ENCODE measurements at regions not wholly inside any gene's neighbourhood (a gene's known extent, or its start where the extent isn't known, plus 50 kb on each side); places are given as distances from the start of the nearest gene placed in this dataset.

GRCh38 chr11:27210531-27210930 lies 152.5 kb downstream of the CCDC34 start:
- DNase-seq = no peak

GRCh38 chr11:27209562-27210005 lies 153.4 kb downstream of the CCDC34 start:
- H3K4me1 ChIP-seq (ENCODE audit: control insufficient read depth, insufficient read depth, low read length, poor library complexity, severe bottlenecking) = no peaks in the 10 kb centered on the region
- H3K27me3 ChIP-seq (ENCODE audit: control insufficient read depth, insufficient read depth, low read length) = no peaks in the 10 kb centered on the region
- H3K27ac Mint-ChIP-seq = no peak overlapping the region
- ATAC-seq (ENCODE audit: low read depth in 2 of 2) (no peak), DNase-seq (no peak)
- H3K27ac ChIP-seq (ENCODE audit: insufficient read depth, low read length, poor library complexity, severe bottlenecking) = no peak overlapping the region
- no peaks in the 10 kb centered on the region for H3K36me3 Mint-ChIP-seq
- no peaks in the 10 kb centered on the region for H3K27me3 Mint-ChIP-seq
- peaks cover 0 to 5% (median 0%) of the 10 kb centered on the region in 7 donors for H3K9me3 Mint-ChIP-seq
- no peaks in the 10 kb centered on the region for H3K4me1 Mint-ChIP-seq
- H3K4me3 Mint-ChIP-seq = no peak overlapping the region
- no peaks in the 10 kb centered on the region for H3K9me3 ChIP-seq (ENCODE audit: control insufficient read depth in 2 of 2, low read length in 2 of 2)
- no peak overlapping the region for H3K4me3 ChIP-seq (ENCODE audit: low read depth, low read length)
- H3K36me3 ChIP-seq (ENCODE audit: control insufficient read depth, insufficient read depth, low read length) = no peaks in the 10 kb centered on the region

More at GRCh38 chr11:27210531-27210930, 152.5 kb downstream of the CCDC34 start:
- Histone ChIP-seq H3K36me3 (ENCODE audit: control insufficient read depth, insufficient read depth, low read length) (no peaks in the 10 kb centered on the region), H3K27ac (ENCODE audit: insufficient read depth, low read length, poor library complexity, severe bottlenecking) (no peak overlapping the region), H3K4me3 (ENCODE audit: low read depth, low read length) (no peak overlapping the region), H3K27me3 (ENCODE audit: control insufficient read depth, insufficient read depth, low read length) (no peaks in the 10 kb centered on the region), H3K9me3 (ENCODE audit: control insufficient read depth in 2 of 2, low read length in 2 of 2) (no peaks in the 10 kb centered on the region), H3K4me1 (ENCODE audit: control insufficient read depth, insufficient read depth, low read length, poor library complexity, severe bottlenecking) (no peaks in the 10 kb centered on the region)
- H3K9me3 Mint-ChIP-seq = peaks cover 0 to 5% (median 0%) of the 10 kb centered on the region in 7 donors
- H3K36me3 Mint-ChIP-seq = no peaks in the 10 kb centered on the region
- no peaks in the 10 kb centered on the region for H3K27me3 Mint-ChIP-seq
- no peak overlapping the region for H3K4me3 Mint-ChIP-seq
- H3K4me1 Mint-ChIP-seq = no peaks in the 10 kb centered on the region
- no peak for ATAC-seq (ENCODE audit: low read depth in 2 of 2)
- H3K27ac Mint-ChIP-seq = no peak overlapping the region

GRCh38 chr11:27208846-27209245 lies 154.2 kb downstream of the CCDC34 start:
- Mint-ChIP-seq H3K9me3 (peaks cover 0 to 4% (median 0%) of the 10 kb centered on the region in 7 donors), H3K4me1 (no peaks in the 10 kb centered on the region), H3K36me3 (no peaks in the 10 kb centered on the region), H3K27me3 (no peaks in the 10 kb centered on the region), H3K4me3 (no peak overlapping the region), H3K27ac (no peak overlapping the region)
- DNase-seq = no peak
- no peak overlapping the region for H3K4me3 ChIP-seq (ENCODE audit: low read depth, low read length)
- H3K27ac ChIP-seq (ENCODE audit: insufficient read depth, low read length, poor library complexity, severe bottlenecking) = no peak overlapping the region
- ATAC-seq (ENCODE audit: low read depth in 2 of 2) = no peak
- no peaks in the 10 kb centered on the region for H3K36me3 ChIP-seq (ENCODE audit: control insufficient read depth, insufficient read depth, low read length)
- no peaks in the 10 kb centered on the region for H3K9me3 ChIP-seq (ENCODE audit: control insufficient read depth in 2 of 2, low read length in 2 of 2)
- no peaks in the 10 kb centered on the region for H3K27me3 ChIP-seq (ENCODE audit: control insufficient read depth, insufficient read depth, low read length)
- no peaks in the 10 kb centered on the region for H3K4me1 ChIP-seq (ENCODE audit: control insufficient read depth, insufficient read depth, low read length, poor library complexity, severe bottlenecking)

- DNase-seq (no peak), ATAC-seq (ENCODE audit: low read depth in 2 of 2) (no peak)
- no peaks in the 10 kb centered on the region for H3K36me3 Mint-ChIP-seq
- peaks cover 0 to 3% (median 0%) of the 10 kb centered on the region in 7 donors for H3K9me3 Mint-ChIP-seq
- no peaks in the 10 kb centered on the region for H3K4me1 Mint-ChIP-seq
- H3K27me3 ChIP-seq (ENCODE audit: control insufficient read depth, insufficient read depth, low read length) = no peaks in the 10 kb centered on the region
- no peaks in the 10 kb centered on the region for H3K36me3 ChIP-seq (ENCODE audit: control insufficient read depth, insufficient read depth, low read length)
- H3K4me3 ChIP-seq (ENCODE audit: low read depth, low read length) = no peak overlapping the region
- no peak overlapping the region for H3K4me3 Mint-ChIP-seq
- H3K9me3 ChIP-seq (ENCODE audit: control insufficient read depth in 2 of 2, low read length in 2 of 2) = no peaks in the 10 kb centered on the region
- H3K27ac Mint-ChIP-seq = no peak overlapping the region
- no peaks in the 10 kb centered on the region for H3K4me1 ChIP-seq (ENCODE audit: control insufficient read depth, insufficient read depth, low read length, poor library complexity, severe bottlenecking)
- H3K27ac ChIP-seq (ENCODE audit: insufficient read depth, low read length, poor library complexity, severe bottlenecking) = no peak overlapping the region
- no peaks in the 10 kb centered on the region for H3K27me3 Mint-ChIP-seq
Observed at GRCh38 chr11:27207025-27207650, 155.9 kb downstream of the CCDC34 start.

- no peak overlapping the region for H3K4me3 ChIP-seq (ENCODE audit: low read depth, low read length)
- no peak for DNase-seq
- Mint-ChIP-seq H3K9me3 (peaks cover 0 to 3% (median 0%) of the 10 kb centered on the region in 7 donors), H3K4me3 (no peak overlapping the region), H3K36me3 (no peaks in the 10 kb centered on the region), H3K27me3 (peaks cover 4% of the 10 kb centered on the region), H3K4me1 (no peaks in the 10 kb centered on the region), H3K27ac (no peak overlapping the region)
- ATAC-seq (ENCODE audit: low read depth in 2 of 2) = no peak
- H3K36me3 ChIP-seq (ENCODE audit: control insufficient read depth, insufficient read depth, low read length) = no peaks in the 10 kb centered on the region
- no peaks in the 10 kb centered on the region for H3K27me3 ChIP-seq (ENCODE audit: control insufficient read depth, insufficient read depth, low read length)
- H3K4me1 ChIP-seq (ENCODE audit: control insufficient read depth, insufficient read depth, low read length, poor library complexity, severe bottlenecking) = no peaks in the 10 kb centered on the region
- no peak overlapping the region for H3K27ac ChIP-seq (ENCODE audit: insufficient read depth, low read length, poor library complexity, severe bottlenecking)
- no peaks in the 10 kb centered on the region for H3K9me3 ChIP-seq (ENCODE audit: control insufficient read depth in 2 of 2, low read length in 2 of 2)
Observed at GRCh38 chr11:27205779-27206570, 157.0 kb downstream of the CCDC34 start.

- Histone ChIP-seq H3K27ac (ENCODE audit: insufficient read depth, low read length, poor library complexity, severe bottlenecking) (no peak overlapping the region), H3K4me1 (ENCODE audit: control insufficient read depth, insufficient read depth, low read length, poor library complexity, severe bottlenecking) (no peaks in the 10 kb centered on the region), H3K9me3 (ENCODE audit: control insufficient read depth in 2 of 2, low read length in 2 of 2) (no peaks in the 10 kb centered on the region), H3K36me3 (ENCODE audit: control insufficient read depth, insufficient read depth, low read length) (no peaks in the 10 kb centered on the region), H3K4me3 (ENCODE audit: low read depth, low read length) (no peak overlapping the region), H3K27me3 (ENCODE audit: control insufficient read depth, insufficient read depth, low read length) (no peaks in the 10 kb centered on the region)
- DNase-seq (no peak), ATAC-seq (ENCODE audit: low read depth in 2 of 2) (no peak)
- H3K27me3 Mint-ChIP-seq = peaks cover 4% of the 10 kb centered on the region
- H3K4me1 Mint-ChIP-seq = no peaks in the 10 kb centered on the region
- no peak overlapping the region for H3K4me3 Mint-ChIP-seq
- peaks cover 0 to 2% (median 0%) of the 10 kb centered on the region in 7 donors for H3K9me3 Mint-ChIP-seq
- no peak overlapping the region for H3K27ac Mint-ChIP-seq
- no peaks in the 10 kb centered on the region for H3K36me3 Mint-ChIP-seq
Observed at GRCh38 chr11:27205250-27205649, 157.8 kb downstream of the CCDC34 start.

- Histone ChIP-seq H3K4me1 (ENCODE audit: control insufficient read depth, insufficient read depth, low read length, poor library complexity, severe bottlenecking) (no peaks in the 10 kb centered on the region), H3K4me3 (ENCODE audit: low read depth, low read length) (no peak overlapping the region), H3K27ac (ENCODE audit: insufficient read depth, low read length, poor library complexity, severe bottlenecking) (no peak overlapping the region), H3K27me3 (ENCODE audit: control insufficient read depth, insufficient read depth, low read length) (no peaks in the 10 kb centered on the region), H3K36me3 (ENCODE audit: control insufficient read depth, insufficient read depth, low read length) (no peaks in the 10 kb centered on the region), H3K9me3 (ENCODE audit: control insufficient read depth in 2 of 2, low read length in 2 of 2) (no peaks in the 10 kb centered on the region)
- H3K27ac Mint-ChIP-seq = no peak overlapping the region
- no peaks in the 10 kb centered on the region for H3K36me3 Mint-ChIP-seq
- ATAC-seq (ENCODE audit: low read depth in 2 of 2) (no peak), DNase-seq (no peak)
- no peaks in the 10 kb centered on the region for H3K4me1 Mint-ChIP-seq
- no peak overlapping the region for H3K4me3 Mint-ChIP-seq
- peaks cover 4% of the 10 kb centered on the region for H3K27me3 Mint-ChIP-seq
- H3K9me3 Mint-ChIP-seq = peaks cover 0 to 2% (median 0%) of the 10 kb centered on the region in 7 donors
Observed at GRCh38 chr11:27204529-27204928, 158.5 kb downstream of the CCDC34 start.

Measured in CD4-positive, CD25-positive, alpha-beta regulatory T cell (primary cell).